Left ventricle myocardium inferior (tissue), 1 donor: ENCODE measurements at regions not wholly inside any gene's neighbourhood (a gene's known extent, or its start where the extent isn't known, plus 50 kb on each side); places are given as distances from the start of the nearest gene placed in this dataset.
"Not testable (repeated sequence)": the region's sequence is repeated elsewhere in the genome, so short reads cannot be mapped to it uniquely, and the experiment has no call there.

Experiments
- DNase-seq: peaks from one replicate; pipeline ENCODE4 v3.0.0-alpha.2; 2020
- H3K27ac ChIP-seq: fragments of 200-600 bp; replicated peaks from 2 replicates; pipeline ENCODE4 v1.8.0; 2021
- H3K27me3 ChIP-seq: fragments of 200-600 bp; 2 replicates; pipeline ENCODE4 v1.8.0; 2021; ENCODE audit warnings: low read depth
- H3K36me3 ChIP-seq: fragments of 200-600 bp; 2 replicates; pipeline ENCODE4 v1.8.0; 2021
- H3K4me1 ChIP-seq: fragments of 200-600 bp; 2 replicates; pipeline ENCODE4 v1.8.0; 2021
- H3K4me3 ChIP-seq: fragments of 200-600 bp; 2 replicates; pipeline ENCODE4 v1.8.0; 2021; ENCODE audit warnings: mild to moderate bottlenecking, moderate library complexity
- H3K9me3 ChIP-seq: fragments of 200-600 bp; replicated peaks from 2 replicates; pipeline ENCODE4 v1.8.0; 2021
- intact Hi-C: fragments of 100-400 bp; cut with micrococcal nuclease; formaldehyde crosslinking; loops from one replicate; pipeline ENCODE4 v1.11.0; 2022
- TF ChIP-seq, protein P1 (sequence below): fragments of 200-600 bp; IDR thresholded peaks from 2 replicates; pipeline ENCODE4 v1.8.0; 2021; ENCODE audit warnings: antibody characterized with exemption, mild to moderate bottlenecking, borderline replicate concordance
- donor health status: DM: no; HTN: yes; CAD: no; lungs with severe emphysema.

DNA sequence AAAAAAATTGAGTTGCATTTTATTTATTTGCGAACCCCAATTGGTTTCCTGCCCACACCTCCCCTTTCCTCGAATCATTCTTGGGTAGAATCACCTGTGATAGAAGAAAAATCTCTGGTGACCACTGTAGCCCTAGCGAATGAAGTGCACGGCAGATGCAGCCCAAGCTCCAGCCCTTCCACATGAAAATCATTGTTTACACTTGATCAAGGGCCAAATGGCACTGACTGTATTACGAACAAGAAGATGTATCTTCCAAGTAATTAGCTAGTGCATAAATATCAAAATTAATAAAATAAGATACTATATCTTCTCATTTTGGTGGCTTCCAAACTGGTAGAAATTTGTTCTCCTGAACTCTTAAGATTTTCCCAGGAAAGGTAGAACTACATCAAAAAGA, 93.4 kb upstream of the ARID1B start:
- DNase-seq, result no peak
- Histone ChIP-seq H3K9me3 (no peaks in the 10 kb centered on the region), H3K27me3 (no peaks in the 10 kb centered on the region), H3K27ac (no peak overlapping the region), H3K36me3 (no peaks in the 10 kb centered on the region), H3K4me1 (peaks cover 24% of the 10 kb centered on the region), H3K4me3 (no peak overlapping the region)
- TF ChIP-seq, protein P1, sequence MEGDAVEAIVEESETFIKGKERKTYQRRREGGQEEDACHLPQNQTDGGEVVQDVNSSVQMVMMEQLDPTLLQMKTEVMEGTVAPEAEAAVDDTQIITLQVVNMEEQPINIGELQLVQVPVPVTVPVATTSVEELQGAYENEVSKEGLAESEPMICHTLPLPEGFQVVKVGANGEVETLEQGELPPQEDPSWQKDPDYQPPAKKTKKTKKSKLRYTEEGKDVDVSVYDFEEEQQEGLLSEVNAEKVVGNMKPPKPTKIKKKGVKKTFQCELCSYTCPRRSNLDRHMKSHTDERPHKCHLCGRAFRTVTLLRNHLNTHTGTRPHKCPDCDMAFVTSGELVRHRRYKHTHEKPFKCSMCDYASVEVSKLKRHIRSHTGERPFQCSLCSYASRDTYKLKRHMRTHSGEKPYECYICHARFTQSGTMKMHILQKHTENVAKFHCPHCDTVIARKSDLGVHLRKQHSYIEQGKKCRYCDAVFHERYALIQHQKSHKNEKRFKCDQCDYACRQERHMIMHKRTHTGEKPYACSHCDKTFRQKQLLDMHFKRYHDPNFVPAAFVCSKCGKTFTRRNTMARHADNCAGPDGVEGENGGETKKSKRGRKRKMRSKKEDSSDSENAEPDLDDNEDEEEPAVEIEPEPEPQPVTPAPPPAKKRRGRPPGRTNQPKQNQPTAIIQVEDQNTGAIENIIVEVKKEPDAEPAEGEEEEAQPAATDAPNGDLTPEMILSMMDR, result no peak
- intact Hi-C loops, result no loop called here

DNA sequence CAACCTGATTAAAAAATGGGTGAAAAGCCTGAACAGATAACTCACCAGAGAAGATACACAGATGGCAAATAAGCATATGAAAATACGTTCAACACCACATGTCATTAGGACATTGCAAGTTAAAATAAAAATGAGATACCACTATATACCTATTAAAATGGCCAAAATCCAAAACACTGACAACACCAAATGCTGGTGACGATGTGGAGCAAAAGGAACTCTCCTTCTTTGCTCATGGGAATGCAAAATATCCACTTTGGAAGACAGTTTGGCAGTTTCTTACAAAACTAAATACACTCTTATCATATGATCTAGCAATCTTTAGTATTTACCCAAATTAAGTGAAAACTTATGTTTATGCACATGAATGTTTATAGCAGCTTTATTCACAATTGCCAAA, 100.5 kb upstream of the ARID1B start:
- intact Hi-C loops, result no loop called here

DNA sequence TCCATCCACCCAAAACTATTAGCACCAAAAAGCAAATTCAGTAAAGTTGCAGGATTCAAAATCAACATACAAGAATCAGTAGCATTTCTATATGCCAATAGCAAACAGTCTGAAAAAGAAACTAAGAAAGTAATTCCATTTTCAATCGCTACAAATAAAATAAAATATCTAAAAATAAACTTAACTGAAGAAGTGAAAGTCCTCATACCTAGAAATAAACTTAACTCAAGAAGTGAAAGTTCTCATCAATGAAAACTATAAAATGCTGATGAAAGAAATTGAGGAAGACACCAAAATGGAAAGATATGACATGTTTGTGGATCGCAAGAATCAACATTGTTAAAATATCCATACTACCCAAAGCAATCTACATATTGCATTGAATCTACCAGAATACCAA, 103.0 kb upstream of the ARID1B start:
- Histone ChIP-seq H3K36me3 (no peaks in the 10 kb centered on the region), H3K9me3 (peaks cover 26% of the 10 kb centered on the region), H3K4me3 (no peak overlapping the region), H3K27me3 (no peaks in the 10 kb centered on the region), H3K4me1 (no peaks in the 10 kb centered on the region), H3K27ac (no peak overlapping the region)
- intact Hi-C loops, result no loop called here
- no peak for DNase-seq
- TF ChIP-seq, protein P1, result no peak

More for the DNA sequence above, 100.5 kb upstream of the ARID1B start:
- TF ChIP-seq, protein P1, result no peak
- no peaks in the 10 kb centered on the region for H3K36me3 ChIP-seq
- no peak overlapping the region for H3K4me3 ChIP-seq
- no peaks in the 10 kb centered on the region for H3K4me1 ChIP-seq
- H3K27me3 ChIP-seq, result no peaks in the 10 kb centered on the region
- H3K9me3 ChIP-seq, result peaks cover 26% of the 10 kb centered on the region
- H3K27ac ChIP-seq, result no peak overlapping the region
- DNase-seq, result no peak

DNA sequence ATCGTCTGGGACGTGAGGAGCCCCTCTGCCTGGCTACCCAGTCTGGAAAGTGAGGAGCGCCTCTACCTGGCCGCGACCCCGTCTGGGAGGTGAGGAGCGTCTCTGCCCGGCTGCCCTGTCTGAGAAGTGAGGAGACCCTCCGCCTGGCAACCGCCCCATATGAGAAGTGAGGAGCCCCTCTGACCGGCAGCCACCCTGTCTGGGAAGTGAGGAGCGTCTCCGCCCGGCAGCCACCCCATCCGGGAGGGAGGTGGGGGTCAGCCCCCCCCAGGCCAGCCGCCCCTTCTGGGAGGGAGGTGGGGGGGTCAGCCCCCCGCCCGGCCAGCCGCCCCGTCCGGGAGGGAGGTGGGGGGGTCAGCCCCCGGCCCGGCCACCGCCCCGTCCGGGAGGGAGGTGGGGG, 107.1 kb upstream of the ARID1B start:
- DNase-seq, H3K27me3 ChIP-seq, H3K27ac ChIP-seq, H3K4me1 ChIP-seq, H3K36me3 ChIP-seq, H3K4me3 ChIP-seq, intact Hi-C loops: not testable (repeated sequence)
- peaks cover 19% of the 10 kb centered on the region for H3K9me3 ChIP-seq

DNA sequence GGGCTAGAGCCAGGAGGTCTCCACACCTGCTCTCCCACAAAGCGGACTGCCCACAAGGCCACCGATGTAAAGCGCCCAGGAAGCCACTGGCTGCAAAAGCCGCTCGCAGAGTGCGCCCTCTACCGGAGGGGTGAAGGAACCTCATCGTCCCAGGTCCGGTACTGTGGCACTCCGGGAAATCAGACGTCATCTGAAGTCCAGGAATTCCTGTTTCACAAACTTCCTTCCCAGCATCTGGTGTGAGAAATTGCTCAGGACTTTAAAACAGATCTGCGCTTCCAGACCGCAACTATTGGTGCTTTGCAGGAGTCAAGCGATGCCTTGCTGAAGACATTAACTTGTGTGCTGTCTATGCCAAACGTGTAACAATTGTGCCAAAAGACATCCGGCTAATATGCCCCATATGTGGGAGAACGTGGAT, 115.1 kb upstream of the ARID1B start:
- DNase-seq, result no peak
- TF ChIP-seq, protein P1, result peak; percentile 52
- Histone ChIP-seq H3K4me3 (no peak overlapping the region), H3K36me3 (no peaks in the 10 kb centered on the region), H3K27me3 (no peaks in the 10 kb centered on the region), H3K9me3 (no peaks in the 10 kb centered on the region), H3K4me1 (peaks cover 24% of the 10 kb centered on the region), H3K27ac (no peak overlapping the region)
- intact Hi-C loops, result no loop called here

DNA sequence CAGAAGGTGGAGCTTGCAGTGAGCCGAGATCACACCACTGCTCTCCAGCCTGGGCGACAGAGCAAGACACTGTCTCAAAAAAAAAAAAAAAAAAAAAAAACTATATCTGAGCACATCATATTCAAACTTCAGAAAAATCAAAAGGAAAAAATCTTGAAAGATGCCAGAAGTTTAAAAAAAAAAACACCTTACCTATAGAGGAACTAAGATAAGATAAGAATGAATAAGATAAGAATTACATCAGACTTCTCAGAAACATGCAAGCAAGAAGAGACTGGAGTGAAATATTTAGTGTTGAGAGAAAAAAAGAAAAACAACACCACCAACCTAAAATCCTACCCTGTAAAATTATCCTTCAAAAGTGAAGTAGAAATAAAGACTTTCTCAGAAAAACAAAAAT, 116.8 kb upstream of the ARID1B start:
- H3K27me3 ChIP-seq, result no peaks in the 10 kb centered on the region
- no peak for DNase-seq
- H3K36me3 ChIP-seq, result no peaks in the 10 kb centered on the region
- peaks cover 24% of the 10 kb centered on the region for H3K4me1 ChIP-seq
- H3K4me3 ChIP-seq, result no peak overlapping the region
- intact Hi-C loops, result no loop called here
- H3K27ac ChIP-seq, result no peak overlapping the region
- TF ChIP-seq, protein P1, result no peak
- no peaks in the 10 kb centered on the region for H3K9me3 ChIP-seq
